Thyroid gland (tissue), 4 donors: ENCODE measurements at regions not wholly inside any gene's neighbourhood (a gene's known extent, or its start where the extent isn't known, plus 50 kb on each side); places are given as distances from the start of the nearest gene placed in this dataset.

Source experiments
- CTCF ChIP-seq, 6 experiments: fragments of 200-600 bp in 3 of 6; fragments of 450-650 bp in 3 of 6; sonication (generic) in 3 of 6; IDR thresholded peaks; one replicate each; pipeline ENCODE4 v1.5.1; 2016 to 2019; ENCODE audit warnings: antibody characterized with exemption in 6 of 6, mild to moderate bottlenecking in 2 of 6, inconsistent platforms in 1 of 6, moderate library complexity in 1 of 6
- POLR2A ChIP-seq, 2 donors: fragments of 450-650 bp; IDR thresholded peaks; one replicate each; pipeline ENCODE4 v1.6.1; 2017; ENCODE audit warnings: antibody characterized with exemption in 2 of 2, mild to moderate bottlenecking in 2 of 2, moderate library complexity in 1 of 2

DNA sequence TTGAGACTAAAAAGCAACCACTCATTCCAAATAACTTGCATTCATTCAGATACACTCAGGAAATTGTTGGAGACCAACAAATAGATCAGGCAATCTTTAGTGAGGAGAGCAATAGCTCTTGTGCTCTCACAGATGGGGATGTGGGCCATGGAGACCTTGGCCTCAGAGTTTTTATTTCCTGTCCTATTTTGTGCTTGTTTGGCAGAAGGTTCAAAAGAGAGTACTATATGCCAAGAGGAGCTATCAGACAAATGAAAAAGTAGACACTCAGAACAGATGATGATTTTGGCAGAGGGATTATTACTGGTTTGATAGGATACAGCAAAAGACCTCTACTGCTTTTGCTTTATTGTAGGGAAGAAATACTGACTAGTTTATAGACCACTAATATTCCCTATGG lies 230.2 kb downstream of the KCNE4 start:
- TF ChIP-seq CTCF (IDR thresholded peaks at IDR 0.05): no peak
- TF ChIP-seq POLR2A (IDR thresholded peaks at IDR 0.05): no peak
